Amygdala (tissue), 56 donors: ENCODE measurements at regions not wholly inside any gene's neighbourhood (a gene's known extent, or its start where the extent isn't known, plus 50 kb on each side); places are given as distances from the start of the nearest gene placed in this dataset.
A peak's percentile ranks its signal among the peaks of the same experiment; 100 is the strongest.
"Not testable (repeated sequence)": the region's sequence is repeated elsewhere in the genome, so short reads cannot be mapped to it uniquely, and the experiment has no call there.

Experiments used
- DNase-seq, 56 donors: peaks; one replicate each; lab custom pipeline; 2025; lab: John Stamatoyannopoulos, UW

- DNase-seq = no peak
These were observed 135.3 kb upstream of the FAM3C start for GRCh38 chr7:121531175-121532070.

DNA sequence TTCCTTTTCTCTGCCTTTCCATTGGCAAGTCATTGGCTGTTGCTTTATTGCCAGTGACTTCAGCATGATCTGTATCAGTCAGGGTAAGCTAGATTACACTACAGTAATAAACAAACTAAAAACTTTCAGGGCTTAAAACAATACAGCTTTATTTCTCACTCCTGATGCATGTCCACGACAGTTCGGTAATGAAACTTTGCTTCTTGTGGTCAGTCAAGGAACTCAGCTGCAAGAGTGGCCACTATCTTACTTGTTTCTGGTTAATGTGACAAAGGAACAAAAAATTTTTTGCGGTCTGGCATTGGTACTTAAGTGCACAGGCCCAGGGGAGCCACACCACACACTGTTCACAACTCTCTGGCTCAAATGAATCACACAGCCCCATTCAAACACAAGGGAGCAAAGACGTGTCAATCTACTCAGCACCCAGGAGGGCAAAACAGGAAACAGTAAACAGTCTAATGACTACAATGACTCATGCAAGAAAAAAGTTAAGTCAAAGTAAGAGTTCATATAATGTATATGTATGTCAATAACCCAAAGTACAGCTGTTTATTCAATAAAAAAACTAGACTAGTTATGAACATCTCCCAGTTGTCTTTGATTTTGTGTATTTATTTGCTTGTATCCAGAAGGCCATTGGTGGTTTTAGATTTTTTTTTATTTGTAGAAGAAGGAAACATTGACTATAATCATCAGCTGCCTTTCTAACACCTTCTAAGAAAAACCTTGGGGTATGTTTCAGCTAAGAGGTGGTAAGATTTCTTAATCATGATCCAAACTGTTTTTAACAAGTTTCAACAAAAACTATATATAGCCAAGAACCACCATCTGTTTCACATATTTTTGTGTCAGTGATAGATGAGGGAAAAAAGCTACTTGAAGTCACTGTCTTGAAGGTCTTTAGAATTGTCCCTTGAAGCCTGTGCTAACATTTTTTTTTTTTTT is 134.4 kb upstream of the FAM3C start:
- no peak for DNase-seq

DNA sequence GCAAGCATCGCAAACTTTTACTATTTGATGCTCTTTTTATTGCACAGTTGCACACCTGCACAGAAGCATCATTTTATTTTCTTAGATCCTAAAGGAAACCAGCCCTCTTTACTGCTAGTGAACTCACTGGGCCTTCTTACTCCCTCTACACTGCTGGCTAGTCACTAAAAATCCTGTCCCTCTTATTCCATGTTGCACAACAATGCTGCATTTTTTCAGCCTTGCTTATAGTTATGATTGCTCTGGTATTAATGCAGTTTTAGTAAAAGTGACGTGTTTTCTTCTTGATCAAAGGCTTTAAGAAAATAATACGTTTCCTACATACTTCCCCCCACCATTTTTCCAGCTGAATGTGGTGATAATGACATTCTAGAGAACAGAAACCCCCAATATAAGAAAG is 132.9 kb upstream of the FAM3C start:
- no peak for DNase-seq

DNA sequence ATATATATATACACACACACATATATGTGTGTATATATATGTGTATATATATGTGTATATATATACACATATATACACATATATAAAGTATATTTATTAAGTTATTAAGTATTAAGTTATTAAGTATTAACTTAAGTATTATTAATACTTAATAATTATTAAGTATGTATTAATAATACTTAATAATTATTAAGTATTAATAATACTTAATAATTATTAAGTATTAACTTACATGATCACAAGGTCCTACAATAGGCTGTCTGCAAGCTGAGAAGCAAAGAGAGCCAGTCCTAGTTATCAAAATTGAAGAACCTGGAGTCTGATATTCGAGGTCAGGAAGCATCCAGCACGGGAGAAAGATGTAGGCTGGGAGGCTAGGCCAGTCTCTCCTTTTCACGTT is 130.1 kb upstream of the FAM3C start:
- DNase-seq = not testable (repeated sequence)

- no peak for DNase-seq
These were observed 129.2 kb upstream of the FAM3C start for GRCh38 chr7:121525155-121525819.

GRCh38 chr7:121521711-121522400 is 125.7 kb upstream of the FAM3C start:
- no peak for DNase-seq

- DNase-seq = no peak
These were observed 124.8 kb upstream of the FAM3C start for GRCh38 chr7:121520911-121521310.

DNA sequence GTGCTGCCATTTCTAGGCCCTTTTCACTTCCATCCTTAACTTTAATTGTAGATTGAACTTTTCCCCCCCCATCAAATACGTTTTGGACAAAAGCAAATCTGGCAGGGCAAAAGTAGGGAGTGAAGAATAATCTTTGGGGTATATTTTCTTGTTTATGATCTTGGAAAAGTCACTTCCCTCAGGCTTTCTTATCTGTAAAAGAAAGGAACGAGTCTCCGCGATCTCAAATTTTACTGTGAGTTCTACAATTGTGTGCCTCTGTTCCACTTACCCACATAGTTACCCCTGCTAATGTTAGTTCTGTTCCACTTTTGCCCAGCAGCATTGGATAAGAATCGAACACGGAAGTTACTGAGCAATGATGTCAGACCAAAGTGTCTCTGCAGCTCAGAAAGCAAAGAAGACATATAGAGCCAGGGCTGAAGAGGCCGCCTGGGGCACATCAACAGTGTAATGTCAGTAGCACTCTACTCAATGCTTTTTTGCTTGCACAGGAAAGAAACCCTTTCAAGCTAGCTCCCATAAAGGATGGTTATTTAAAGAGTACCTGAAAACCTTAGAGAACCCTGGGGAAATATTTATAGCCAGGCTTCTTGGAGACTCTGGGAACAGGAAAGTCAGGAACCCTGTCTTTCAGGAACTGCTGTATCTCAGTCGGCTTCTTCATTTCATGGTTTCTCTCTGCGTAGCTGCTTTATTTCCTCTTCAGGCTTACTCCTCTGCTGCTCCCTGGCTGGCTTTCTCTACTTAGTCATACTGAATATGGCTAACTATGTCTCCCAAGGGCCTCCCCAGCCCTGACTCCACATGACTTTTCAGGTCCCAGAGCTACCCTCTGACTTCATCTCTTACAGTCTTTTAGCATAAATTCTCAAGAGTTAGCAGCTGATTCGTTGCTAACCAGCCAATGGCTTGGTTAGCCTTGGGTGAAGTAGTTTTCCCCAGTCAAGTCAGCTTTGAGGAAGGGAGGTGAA is 123.7 kb upstream of the FAM3C start:
- DNase-seq = peak in 2 of 56 donors; percentile 2 to 20

DNA sequence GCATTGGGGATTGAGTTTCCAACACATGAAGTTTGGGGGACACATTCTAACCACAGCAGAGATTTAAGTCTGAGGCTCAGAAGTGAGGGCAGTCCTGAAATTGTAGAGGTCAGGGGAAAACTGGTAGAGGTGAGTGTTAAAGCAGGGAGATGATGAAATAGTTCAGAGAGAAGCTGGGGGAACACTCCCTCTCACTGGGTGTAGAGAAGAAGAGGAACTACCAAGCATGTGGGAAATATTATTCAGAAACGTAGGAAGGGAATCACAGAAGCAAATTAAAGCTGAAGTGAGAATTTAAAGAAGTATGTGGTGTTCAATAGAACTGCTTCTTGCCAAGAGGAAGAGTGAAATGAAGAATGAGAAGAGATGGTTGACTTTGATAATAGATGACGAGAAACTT is 121.5 kb upstream of the FAM3C start:
- no peak for DNase-seq

- DNase-seq = no peak
These were observed 120.7 kb upstream of the FAM3C start for GRCh38 chr7:121516821-121517220.

DNA sequence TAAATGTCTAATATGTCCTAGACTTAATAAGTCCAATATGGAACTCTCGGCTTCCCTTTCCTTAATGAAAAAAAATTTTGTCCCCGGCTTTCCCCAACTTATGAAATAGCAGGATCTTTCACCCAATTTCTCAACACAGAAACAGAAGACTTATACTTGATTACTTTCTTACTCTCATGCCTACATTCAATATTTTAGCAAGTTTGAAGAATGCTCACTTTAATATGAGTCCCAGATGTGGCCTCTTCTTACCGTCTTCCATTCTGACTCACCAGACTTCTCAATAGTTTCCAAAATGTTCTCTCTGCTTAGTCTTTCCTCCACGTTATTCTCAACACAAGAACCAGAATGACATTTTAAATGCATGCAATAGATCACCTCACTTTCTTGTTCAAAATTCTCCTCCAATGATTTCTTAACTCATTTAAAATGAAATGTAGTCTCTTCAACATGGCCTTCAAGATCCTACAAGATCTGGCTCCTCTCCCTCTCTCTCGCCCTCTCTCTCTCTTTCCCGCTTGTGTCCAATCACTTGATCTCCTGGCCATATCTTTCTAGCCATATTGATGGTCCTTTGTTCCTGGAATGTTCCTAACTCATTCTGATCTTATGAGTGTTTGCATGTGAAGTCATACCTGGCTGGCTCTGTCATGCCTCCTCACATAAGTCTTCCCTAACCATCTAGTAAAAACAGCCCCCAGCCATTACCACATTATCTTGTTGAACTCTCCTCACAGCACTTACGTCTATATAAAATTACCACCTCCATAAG is 119.7 kb upstream of the FAM3C start:
- no peak for DNase-seq

GRCh38 chr7:121515229-121515628 is 119.1 kb upstream of the FAM3C start:
- no peak for DNase-seq

DNA sequence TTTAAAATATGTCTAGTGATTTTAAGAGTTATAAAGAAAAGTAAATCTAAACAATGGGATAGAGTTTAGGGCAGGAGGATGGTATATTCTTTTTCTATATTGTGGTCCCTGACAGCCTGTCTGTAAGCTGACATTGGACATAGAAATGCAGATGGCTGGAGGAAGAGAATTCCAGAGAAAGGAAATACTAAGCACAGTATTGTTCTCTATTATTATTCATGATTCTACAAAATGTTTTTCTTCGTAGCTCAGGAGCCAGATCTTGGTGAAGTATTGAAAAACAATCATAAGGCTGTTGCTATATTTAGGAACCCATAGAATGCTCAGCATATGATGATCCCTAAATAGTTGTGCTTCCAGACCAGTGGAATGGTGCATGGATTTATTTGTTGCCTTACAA is 117.0 kb upstream of the FAM3C start:
- DNase-seq = no peak

GRCh38 chr7:121510858-121511482 is 114.9 kb upstream of the FAM3C start:
- DNase-seq = no peak

DNA sequence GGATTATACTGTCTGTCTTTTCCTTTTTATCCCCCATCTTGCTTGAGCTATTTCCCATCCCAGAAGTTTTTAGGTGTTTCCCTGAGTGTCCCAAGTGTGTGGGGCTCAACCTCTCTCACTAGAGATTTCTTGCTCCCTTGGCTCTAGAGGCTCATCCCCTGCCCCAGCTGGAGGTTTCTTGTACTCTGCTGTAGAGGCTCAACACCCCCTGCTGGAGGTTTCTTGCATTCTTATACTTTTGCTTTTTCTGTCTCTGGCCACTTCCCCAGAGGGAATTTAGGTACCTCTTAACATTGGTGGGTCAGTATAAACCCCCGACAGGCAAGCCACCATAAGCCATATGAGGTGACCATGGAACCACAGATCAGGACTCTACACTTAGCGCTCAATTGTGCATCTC is 114.2 kb upstream of the FAM3C start:
- DNase-seq = no peak

- no peak for DNase-seq
These were observed 109.6 kb upstream of the FAM3C start for GRCh38 chr7:121505540-121506182.

DNA sequence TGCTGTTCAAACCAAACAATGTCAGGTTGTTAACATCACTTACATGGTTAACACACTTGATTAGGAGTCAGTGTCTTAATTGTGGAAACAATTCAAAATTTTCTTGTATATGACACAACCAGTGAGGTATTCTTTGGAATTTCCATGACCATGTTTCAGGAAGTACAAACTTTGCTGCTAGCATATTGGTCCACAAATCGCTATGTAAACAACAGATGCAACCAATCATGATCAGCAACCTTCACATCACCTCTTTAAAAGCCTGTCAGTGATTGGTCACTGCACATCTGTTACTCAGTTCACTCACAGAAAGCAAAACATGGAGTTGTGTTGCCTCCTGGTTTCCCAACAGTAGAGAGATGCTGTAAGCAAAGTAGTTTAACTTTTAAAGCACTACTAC is 108.9 kb upstream of the FAM3C start:
- no peak for DNase-seq
